ENCODE measurements at regions not wholly inside any gene's neighbourhood (a gene's known extent, or its start where the extent isn't known, plus 50 kb on each side); places are given as distances from the start of the nearest gene placed in this dataset.
A peak's percentile ranks its signal among the peaks of the same experiment; 100 is the strongest.
"Not testable (repeated sequence)": the region's sequence is repeated elsewhere in the genome, so short reads cannot be mapped to it uniquely, and the experiment has no call there.

GRCh38 chr20:26216025-26216424, 519.4 kb upstream of the ZNF337 start:
- DNase-seq (ENCODE audit: low read depth in 2 of 2): no peak

- DNase-seq (ENCODE audit: low read depth in 2 of 2): no peak
These were observed 518.3 kb upstream of the ZNF337 start for GRCh38 chr20:26214991-26215390.

- DNase-seq (ENCODE audit: low read depth in 2 of 2): peak in 1 of 2 experiments; percentile 1
These were observed 512.7 kb upstream of the ZNF337 start for GRCh38 chr20:26209171-26209941.

- peak; percentile 2 to 10 for DNase-seq (ENCODE audit: low read depth in 2 of 2)
These were observed 511.8 kb upstream of the ZNF337 start for GRCh38 chr20:26208296-26209091.

- peak in 1 of 2 experiments; percentile 1 for DNase-seq (ENCODE audit: low read depth in 2 of 2)
These were observed 511.3 kb upstream of the ZNF337 start for GRCh38 chr20:26207967-26208295.

- DNase-seq (ENCODE audit: low read depth in 2 of 2): no peak
These were observed 510.7 kb upstream of the ZNF337 start for GRCh38 chr20:26207237-26207966.

- DNase-seq (ENCODE audit: low read depth in 2 of 2): no peak
These were observed 508.7 kb upstream of the ZNF337 start for GRCh38 chr20:26205350-26205749.

- DNase-seq (ENCODE audit: low read depth in 2 of 2): not testable (repeated sequence)
These were observed 504.4 kb upstream of the ZNF337 start for GRCh38 chr20:26201026-26201425.

GRCh38 chr20:26187329-26187728, 490.7 kb upstream of the ZNF337 start:
- not testable (repeated sequence) for DNase-seq (ENCODE audit: low read depth in 2 of 2)

- DNase-seq (ENCODE audit: low read depth in 2 of 2): not testable (repeated sequence)
These were observed 487.1 kb upstream of the ZNF337 start for GRCh38 chr20:26183720-26184119.

- DNase-seq (ENCODE audit: low read depth in 2 of 2): not testable (repeated sequence)
These were observed 484.7 kb upstream of the ZNF337 start for GRCh38 chr20:26181364-26181763.

- DNase-seq (ENCODE audit: low read depth in 2 of 2): not testable (repeated sequence)
These were observed 475.2 kb upstream of the ZNF337 start for GRCh38 chr20:26171875-26172274.

GRCh38 chr20:26169506-26169905, 472.9 kb upstream of the ZNF337 start:
- no peak for DNase-seq (ENCODE audit: low read depth in 2 of 2)

GRCh38 chr20:26167499-26167898, 470.8 kb upstream of the ZNF337 start:
- no peak for DNase-seq (ENCODE audit: low read depth in 2 of 2)

- DNase-seq (ENCODE audit: low read depth in 2 of 2): no peak
These were observed 467.2 kb upstream of the ZNF337 start for GRCh38 chr20:26163890-26164289.

GRCh38 chr20:26163151-26163550, 466.5 kb upstream of the ZNF337 start:
- not testable (repeated sequence) for DNase-seq (ENCODE audit: low read depth in 2 of 2)

- not testable (repeated sequence) for DNase-seq (ENCODE audit: low read depth in 2 of 2)
These were observed 465.1 kb upstream of the ZNF337 start for GRCh38 chr20:26161741-26162140.

- not testable (repeated sequence) for DNase-seq (ENCODE audit: low read depth in 2 of 2)
These were observed 464.3 kb upstream of the ZNF337 start for GRCh38 chr20:26160916-26161315.

- no peak for DNase-seq (ENCODE audit: low read depth in 2 of 2)
These were observed 457.6 kb upstream of the ZNF337 start for GRCh38 chr20:26154224-26154623.

- no peak for DNase-seq (ENCODE audit: low read depth in 2 of 2)
These were observed 438.9 kb upstream of the ZNF337 start for GRCh38 chr20:26135325-26136110.

GRCh38 chr20:26134606-26135005, 438.0 kb upstream of the ZNF337 start:
- no peak for DNase-seq (ENCODE audit: low read depth in 2 of 2)
